ENCODE measurements at regions not wholly inside any gene's neighbourhood (a gene's known extent, or its start where the extent isn't known, plus 50 kb on each side); places are given as distances from the start of the nearest gene placed in this dataset.
A peak's percentile ranks its signal among the peaks of the same experiment; 100 is the strongest.
"Not testable (repeated sequence)": the region's sequence is repeated elsewhere in the genome, so short reads cannot be mapped to it uniquely, and the experiment has no call there.

- DNase-seq, result no peak
Observed at GRCh38 chr16:88128556-88128955, 177.3 kb downstream of the BANP start.

GRCh38 chr16:88129133-88129532 lies 177.9 kb downstream of the BANP start:
- DNase-seq, result not testable (repeated sequence)

- no peak for DNase-seq
Observed at GRCh38 chr16:88130016-88130415, 178.8 kb downstream of the BANP start.

- DNase-seq, result no peak
Observed at GRCh38 chr16:88130681-88131080, 179.4 kb downstream of the BANP start.

GRCh38 chr16:88131256-88131655 lies 180.0 kb downstream of the BANP start:
- no peak for DNase-seq

- DNase-seq, result no peak
Observed at GRCh38 chr16:88131966-88132365, 180.7 kb downstream of the BANP start.

DNA sequence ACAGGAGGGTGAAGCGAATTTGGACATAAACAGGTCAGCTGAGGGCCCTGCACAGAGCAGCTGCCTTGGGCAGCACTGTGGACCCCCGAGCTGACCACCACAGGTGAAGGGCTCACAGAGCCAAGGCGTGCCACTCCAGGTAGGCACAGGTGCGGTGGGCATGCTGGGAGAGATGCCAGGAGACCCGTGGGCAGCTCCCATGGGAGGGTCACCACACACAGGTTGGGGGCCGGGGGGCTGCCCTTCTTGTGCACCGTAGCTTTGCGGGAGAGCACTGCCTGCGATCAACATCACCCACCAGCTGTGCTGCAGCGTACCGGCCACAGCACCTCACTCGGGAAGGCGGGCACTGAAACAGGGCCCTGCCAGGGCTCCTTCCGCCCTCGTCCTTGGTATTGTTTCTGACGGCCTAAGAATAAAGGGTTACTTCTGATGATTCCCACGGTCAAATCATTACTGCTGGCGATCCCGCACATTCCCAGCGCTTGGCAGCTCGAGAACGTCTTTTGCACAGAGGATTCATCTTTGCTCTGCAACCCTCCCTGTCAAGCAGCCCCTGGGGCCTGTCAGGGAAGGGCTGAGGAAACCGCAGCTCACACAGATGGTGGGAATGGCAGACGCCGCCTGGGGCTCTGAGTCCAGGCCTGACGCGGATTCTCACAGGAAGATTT lies 181.7 kb downstream of the BANP start:
- DNase-seq, result no peak

DNA sequence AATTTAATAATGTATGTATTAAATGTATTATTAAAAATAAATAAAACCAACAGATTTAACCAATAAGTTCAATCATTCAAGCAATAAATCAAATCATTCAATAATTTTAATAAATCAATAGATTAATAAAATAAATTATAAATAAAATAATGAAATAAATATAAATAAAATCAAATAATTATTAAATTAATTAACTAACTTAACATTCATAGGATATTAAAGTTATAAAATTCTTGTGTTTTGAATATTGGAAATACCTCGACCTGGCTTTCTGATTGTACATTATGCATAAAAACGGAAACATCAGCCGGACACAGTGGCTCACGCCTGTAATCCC lies 182.2 kb downstream of the BANP start:
- DNase-seq, result no peak

GRCh38 chr16:88134172-88134898 lies 183.1 kb downstream of the BANP start:
- not testable (repeated sequence) for DNase-seq

- not testable (repeated sequence) for DNase-seq
Observed at GRCh38 chr16:88134899-88135682, 183.9 kb downstream of the BANP start.

GRCh38 chr16:88136211-88136713 lies 185.0 kb downstream of the BANP start:
- DNase-seq, result not testable (repeated sequence)

- DNase-seq, result not testable (repeated sequence)
Observed at GRCh38 chr16:88136939-88137338, 185.7 kb downstream of the BANP start.

DNA sequence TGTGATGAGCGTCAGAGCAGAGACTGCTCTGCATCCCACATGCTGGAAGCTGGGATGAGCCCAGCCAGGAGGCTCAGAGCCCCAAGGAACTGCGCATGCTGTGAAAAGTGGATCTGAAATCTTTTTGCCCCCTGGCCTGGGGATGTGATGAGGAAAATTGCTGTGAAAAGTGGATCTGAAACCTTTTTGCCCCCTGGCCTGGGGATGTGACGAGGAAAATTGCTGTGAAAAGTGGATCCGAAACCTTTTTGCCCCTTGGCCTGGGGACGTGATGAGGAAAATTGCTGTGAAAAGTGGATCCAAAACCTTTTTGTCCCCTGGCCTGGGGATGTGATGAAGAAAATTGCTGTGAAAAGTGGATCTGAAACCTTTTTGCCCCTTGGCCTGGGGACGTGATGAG lies 187.9 kb downstream of the BANP start:
- not testable (repeated sequence) for DNase-seq

DNA sequence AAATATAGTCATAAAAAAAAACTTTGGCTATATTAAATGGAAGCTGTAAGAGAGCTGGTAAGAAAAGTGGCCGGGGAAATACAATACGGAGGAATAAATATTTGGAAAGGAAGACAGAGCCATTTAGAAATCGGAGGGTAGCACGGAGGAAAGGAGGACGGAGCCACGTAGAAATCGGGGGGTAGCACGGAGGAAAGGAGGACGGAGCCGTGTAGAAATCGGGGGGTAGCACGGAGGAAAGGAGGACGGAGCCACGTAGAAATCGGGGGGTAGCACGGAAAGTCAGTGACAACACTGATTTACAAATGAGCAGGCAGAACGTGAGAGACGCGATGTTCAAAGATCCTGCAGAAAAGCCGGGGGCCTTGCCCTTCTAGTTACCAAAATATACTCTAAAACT lies 189.0 kb downstream of the BANP start:
- DNase-seq, result not testable (repeated sequence)

DNA sequence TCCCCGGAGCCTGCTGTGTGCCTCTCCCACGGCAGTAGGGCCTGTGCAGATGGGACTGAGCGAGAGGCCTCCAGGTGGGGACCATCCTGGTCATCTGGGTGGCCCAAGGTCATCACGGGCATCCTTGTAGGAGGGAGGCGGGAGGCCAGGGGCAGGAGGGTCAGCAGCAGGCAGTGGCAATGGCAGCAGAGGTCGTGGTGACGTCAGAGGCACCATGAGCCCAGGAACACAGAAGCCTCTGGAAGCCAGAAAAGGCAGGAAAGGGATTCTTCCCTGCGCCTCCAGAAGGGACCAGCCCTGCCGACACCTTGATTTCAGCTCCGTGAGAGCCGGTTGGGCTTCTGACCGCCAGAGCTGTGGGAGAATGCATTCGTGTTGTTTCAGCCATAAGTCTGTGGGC lies 190.3 kb downstream of the BANP start:
- DNase-seq, result no peak

DNA sequence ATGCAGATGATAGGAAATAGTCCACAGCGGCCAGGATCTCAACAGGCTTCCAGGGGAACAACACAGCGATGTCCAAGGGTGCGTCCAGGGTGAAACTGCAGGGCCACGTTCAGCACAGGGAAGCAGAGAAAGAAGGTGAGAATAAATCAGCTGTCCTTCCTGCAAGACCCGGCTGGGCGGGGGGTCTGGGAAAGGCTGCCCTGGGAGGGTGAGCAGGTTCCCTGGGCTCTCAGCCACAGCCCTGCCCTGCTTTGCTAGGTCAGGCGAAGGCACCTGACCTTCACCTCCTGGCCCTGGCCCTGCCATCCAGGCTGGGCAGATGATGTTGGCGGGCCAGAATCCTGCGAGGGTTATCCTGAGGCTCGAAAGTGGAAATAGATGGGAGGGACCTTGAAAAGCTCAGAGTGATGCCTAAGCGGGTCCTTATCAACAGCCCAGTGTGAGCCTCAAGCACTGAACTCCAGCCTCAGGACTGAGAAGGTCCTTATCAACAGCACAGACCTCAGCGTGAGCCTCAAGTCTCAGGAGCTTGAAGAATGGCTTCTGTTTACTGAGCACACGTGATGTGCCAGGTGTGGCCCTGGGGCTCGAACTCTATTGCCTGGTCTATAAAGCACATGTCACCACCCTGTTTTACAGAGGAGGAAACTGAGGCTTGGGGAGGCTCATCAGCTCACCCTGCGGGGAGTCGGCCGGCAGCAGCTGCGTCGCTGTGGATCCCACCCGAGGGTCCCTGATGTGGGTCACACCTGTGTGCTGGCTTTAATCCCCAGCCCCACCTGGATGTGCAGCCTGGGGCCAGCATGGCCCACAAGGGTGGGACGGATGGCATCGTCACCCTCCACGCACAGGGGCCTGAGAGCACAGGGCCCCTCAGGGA lies 191.1 kb downstream of the BANP start:
- peak; percentile 9 for DNase-seq

DNA sequence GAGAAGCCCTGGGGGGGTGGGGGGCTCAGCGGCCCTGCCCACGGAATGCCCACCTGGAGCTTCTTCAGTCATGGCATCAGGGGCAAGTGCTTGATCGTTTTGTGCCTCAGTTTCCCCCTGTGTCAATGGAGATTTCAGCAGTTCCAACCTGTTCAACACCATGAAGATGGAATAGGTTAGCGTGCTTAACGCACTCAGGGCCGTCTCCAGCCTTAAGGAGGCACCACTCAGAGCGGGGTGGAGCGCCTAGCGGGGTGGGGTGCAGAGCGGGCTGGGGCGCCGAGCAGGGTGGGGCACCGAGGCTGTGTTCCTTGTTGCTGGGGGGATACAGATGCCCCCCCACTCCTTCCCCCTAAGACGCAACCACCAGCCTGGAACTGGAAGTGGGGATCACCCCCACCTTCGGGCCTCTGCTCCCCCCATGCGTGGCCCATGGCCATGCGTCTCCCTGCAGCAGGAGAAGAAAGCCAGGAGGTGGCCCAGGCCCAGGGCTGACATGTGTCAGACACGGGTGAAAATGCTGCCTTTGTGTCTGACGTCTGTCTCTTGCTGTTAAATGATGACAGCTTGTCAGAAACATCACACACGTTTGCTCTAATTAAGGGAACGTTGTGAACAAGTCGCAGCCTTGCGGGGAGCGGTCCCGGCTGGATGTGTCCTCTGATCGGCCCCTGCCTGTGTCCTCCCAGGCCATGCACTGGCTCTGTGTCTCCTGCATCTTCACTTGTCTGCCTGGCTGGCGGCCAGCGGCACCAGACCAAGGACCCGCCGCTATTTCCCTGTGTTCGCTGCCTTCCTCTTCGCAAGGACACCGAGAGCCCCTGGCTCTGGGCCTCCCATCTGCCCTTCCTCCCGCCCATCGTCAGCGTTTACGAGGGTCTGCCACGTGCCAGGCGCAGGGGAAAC lies 192.1 kb downstream of the BANP start:
- DNase-seq, result not testable (repeated sequence)

DNA sequence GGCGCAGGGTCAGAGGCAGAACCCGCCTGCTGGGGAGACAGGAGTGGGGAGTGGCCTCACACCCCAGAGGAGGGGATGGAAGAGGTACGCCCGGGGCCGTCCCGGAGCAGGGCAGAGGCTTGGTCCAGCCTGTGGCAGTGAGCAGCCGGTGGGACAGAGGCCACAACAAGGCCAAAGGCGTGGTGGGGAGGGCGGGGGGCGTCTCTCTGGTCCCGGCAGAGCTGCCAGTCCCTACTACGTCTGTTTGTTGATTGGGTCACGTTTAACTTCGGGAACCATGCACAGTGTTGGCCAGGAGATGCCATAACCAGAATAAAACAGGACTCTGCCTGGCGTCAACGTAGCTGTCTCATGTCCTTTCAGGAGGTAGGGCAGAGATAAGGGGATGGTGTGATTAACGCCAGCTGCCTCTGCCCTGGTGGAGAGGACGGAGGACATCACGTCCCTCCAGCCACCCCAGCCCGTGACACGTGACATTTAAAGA lies 192.8 kb downstream of the BANP start:
- peak; percentile 29 for DNase-seq

DNA sequence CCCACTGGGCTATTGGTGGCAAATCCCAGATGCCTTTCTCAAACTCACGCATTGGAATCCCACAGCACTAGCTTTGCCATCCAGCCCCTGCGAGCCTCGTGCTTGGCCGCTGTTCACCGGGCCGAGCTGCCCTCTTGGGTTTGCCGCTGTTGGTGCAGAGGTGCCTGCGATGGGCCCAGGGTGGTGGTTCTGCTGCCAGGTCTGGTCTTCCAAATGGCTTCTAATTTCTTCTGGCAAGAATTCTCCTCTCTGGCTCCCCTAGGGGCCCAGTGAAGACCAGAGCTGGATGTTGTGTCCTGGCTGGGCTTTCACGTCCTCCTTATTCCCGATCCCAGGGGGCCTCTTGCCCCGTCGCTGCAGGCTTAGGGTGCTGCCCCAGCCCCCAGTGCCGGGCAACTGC lies 194.1 kb downstream of the BANP start:
- not testable (repeated sequence) for DNase-seq

- DNase-seq, result not testable (repeated sequence)
Observed at GRCh38 chr16:88145824-88146405, 194.7 kb downstream of the BANP start.

GRCh38 chr16:88148078-88148477 lies 196.8 kb downstream of the BANP start:
- not testable (repeated sequence) for DNase-seq
